HEK293 (cell line): ENCODE measurements at regions not wholly inside any gene's neighbourhood (a gene's known extent, or its start where the extent isn't known, plus 50 kb on each side); places are given as distances from the start of the nearest gene placed in this dataset.
A peak's percentile ranks its signal among the peaks of the same experiment; 100 is the strongest.

ENCODE experiments used
- CTCF ChIA-PET: fragments of 350-600 bp; formaldehyde crosslinking; extraction: SDS; loops from one replicate; lab custom pipeline; 2021; ENCODE audit warnings: antibody characterized with exemption; lab: Yijun Ruan, JAX
- POLR2A ChIA-PET: fragments of 300-600 bp; formaldehyde crosslinking; extraction: SDS; loops from one replicate; lab custom pipeline; 2020; ENCODE audit warnings: antibody characterized with exemption, inconsistent platforms; lab: Yijun Ruan, JAX
- H3K27ac ChIP-seq: fragments of 200-500 bp; sonication (Bioruptor generic); 2 replicates; pipeline ENCODE4 v1.5.1; 2014; ENCODE audit warnings: low read depth, low read length, control low read depth, inconsistent platforms; ENCODE audit errors: extremely low read depth
- H3K36me3 ChIP-seq, 2 experiments: fragments of 200-500 bp in 1 of 2; sonication (Bioruptor generic) in 1 of 2; 1 replicate in 1 of 2; 2 replicates in 1 of 2; pipeline ENCODE4 v1.5.1; 2014 to 2017; ENCODE audit warnings: inconsistent platforms in 2 of 2, low read length in 2 of 2; ENCODE audit not compliant: control insufficient read depth in 2 of 2, insufficient read depth in 1 of 2
- H3K4me1 ChIP-seq: fragments of 200-500 bp; sonication (Bioruptor generic); 2 replicates; pipeline ENCODE4 v1.5.1; 2014; ENCODE audit warnings: mild to moderate bottlenecking, low read length, inconsistent platforms; ENCODE audit not compliant: control insufficient read depth, insufficient read depth
- H3K4me3 ChIP-seq: 2 replicates; pipeline ENCODE4 v1.5.1; 2011; ENCODE audit warnings: low read depth, mild to moderate bottlenecking, control low read depth, low read length, moderate library complexity
- H3K9me3 ChIP-seq: fragments of 200-500 bp; sonication (Bioruptor generic); 2 replicates; pipeline ENCODE4 v1.5.1; 2014; ENCODE audit warnings: low read depth, low read length, inconsistent platforms; ENCODE audit not compliant: control insufficient read depth, insufficient read depth
- CTCF ChIP-seq: fragments of 450-650 bp; formaldehyde crosslinking; IDR thresholded peaks from 2 replicates; pipeline ENCODE4 v1.5.1; 2016; ENCODE audit warnings: missing biosample characterization, missing genetic modification characterization
- GLIS2 ChIP-seq: fragments of 450-650 bp; formaldehyde crosslinking; IDR thresholded peaks from 2 replicates; pipeline ENCODE4 v1.5.1; 2016; ENCODE audit warnings: missing biosample characterization, missing genetic modification characterization
- HOXD13 ChIP-seq: sonication (generic); formaldehyde crosslinking; IDR thresholded peaks from 2 replicates; pipeline ENCODE4 v1.8.0; 2022; ENCODE audit warnings: missing genetic modification reagents, borderline replicate concordance
- INSM2 ChIP-seq: fragments of 450-650 bp; formaldehyde crosslinking; IDR thresholded peaks from 2 replicates; pipeline ENCODE4 v1.5.1; 2016; ENCODE audit warnings: missing biosample characterization, missing genetic modification characterization
- KLF8 ChIP-seq: fragments of 450-650 bp; formaldehyde crosslinking; IDR thresholded peaks from 2 replicates; pipeline ENCODE4 v1.5.1; 2016; ENCODE audit warnings: missing biosample characterization, missing genetic modification characterization
- KLF9 ChIP-seq: fragments of 450-650 bp; formaldehyde crosslinking; IDR thresholded peaks from 2 replicates; pipeline ENCODE4 v1.5.1; 2016; ENCODE audit warnings: missing biosample characterization, missing genetic modification characterization, low read depth
- REST ChIP-seq: fragments of 450-650 bp; formaldehyde crosslinking; IDR thresholded peaks from 2 replicates; pipeline ENCODE4 v1.5.1; 2016; ENCODE audit warnings: missing biosample characterization, missing genetic modification characterization
- ZEB2 ChIP-seq: fragments of 450-650 bp; formaldehyde crosslinking; IDR thresholded peaks from 2 replicates; pipeline ENCODE4 v1.5.1; 2016; ENCODE audit warnings: missing biosample characterization, missing genetic modification characterization
- ZFP37 ChIP-seq: fragments of 450-650 bp; formaldehyde crosslinking; IDR thresholded peaks from 2 replicates; pipeline ENCODE4 v1.5.1; 2016; ENCODE audit warnings: missing biosample characterization, missing genetic modification characterization
- ZFP41 ChIP-seq: fragments of 450-650 bp; formaldehyde crosslinking; IDR thresholded peaks from 2 replicates; pipeline ENCODE4 v1.5.1; 2016; ENCODE audit warnings: missing biosample characterization, missing genetic modification characterization, borderline replicate concordance
- ZFP69B ChIP-seq: fragments of 450-650 bp; formaldehyde crosslinking; IDR thresholded peaks from 2 replicates; pipeline ENCODE4 v1.5.1; 2016; ENCODE audit warnings: missing biosample characterization, missing genetic modification characterization
- ZNF133 ChIP-seq: fragments of 450-650 bp; formaldehyde crosslinking; IDR thresholded peaks from 2 replicates; pipeline ENCODE4 v1.5.1; 2016; ENCODE audit warnings: missing biosample characterization, missing genetic modification characterization
- ZNF138 ChIP-seq: fragments of 450-650 bp; formaldehyde crosslinking; IDR thresholded peaks from 2 replicates; pipeline ENCODE4 v1.5.1; 2016; ENCODE audit warnings: missing biosample characterization, missing genetic modification characterization, borderline replicate concordance
- ZNF146 ChIP-seq: fragments of 450-650 bp; formaldehyde crosslinking; IDR thresholded peaks from 2 replicates; pipeline ENCODE4 v1.5.1; 2016; ENCODE audit warnings: missing biosample characterization, missing genetic modification characterization
- ZNF211 ChIP-seq: fragments of 450-650 bp; formaldehyde crosslinking; IDR thresholded peaks from 2 replicates; pipeline ENCODE4 v1.5.1; 2016; ENCODE audit warnings: low read depth, missing biosample characterization, missing genetic modification characterization
- ZNF221 ChIP-seq: fragments of 450-650 bp; formaldehyde crosslinking; IDR thresholded peaks from 2 replicates; pipeline ENCODE4 v1.5.1; 2017; ENCODE audit warnings: missing biosample characterization, missing genetic modification characterization, borderline replicate concordance
- ZNF366 ChIP-seq: fragments of 450-650 bp; formaldehyde crosslinking; conservative IDR thresholded peaks from 2 replicates; pipeline ENCODE4 v1.5.1; 2016; ENCODE audit warnings: missing biosample characterization, missing genetic modification characterization
- ZNF423 ChIP-seq: fragments of 450-650 bp; formaldehyde crosslinking; IDR thresholded peaks from 2 replicates; pipeline ENCODE4 v1.5.1; 2016; ENCODE audit warnings: missing biosample characterization, missing genetic modification characterization
- ZNF449 ChIP-seq: fragments of 450-650 bp; formaldehyde crosslinking; IDR thresholded peaks from 2 replicates; pipeline ENCODE4 v1.5.1; 2017; ENCODE audit warnings: missing biosample characterization, mild to moderate bottlenecking, missing genetic modification characterization, moderate library complexity
- ZNF529 ChIP-seq: fragments of 450-650 bp; formaldehyde crosslinking; IDR thresholded peaks from 2 replicates; pipeline ENCODE4 v1.5.1; 2017; ENCODE audit warnings: missing genetic modification characterization, missing biosample characterization; ENCODE audit not compliant: insufficient replicate concordance
- ZNF571 ChIP-seq: fragments of 450-650 bp; formaldehyde crosslinking; IDR thresholded peaks from 2 replicates; pipeline ENCODE4 v1.5.0; 2017; ENCODE audit warnings: missing biosample characterization, missing genetic modification characterization
- ZNF610 ChIP-seq: fragments of 450-650 bp; formaldehyde crosslinking; IDR thresholded peaks from 2 replicates; pipeline ENCODE4 v1.5.1; 2016; ENCODE audit warnings: missing biosample characterization, missing genetic modification characterization, borderline replicate concordance
- ZNF654 ChIP-seq: fragments of 450-650 bp; formaldehyde crosslinking; IDR thresholded peaks from 2 replicates; pipeline ENCODE4 v1.5.1; 2016; ENCODE audit warnings: low read depth, missing biosample characterization, missing genetic modification characterization
- ZNF660 ChIP-seq: fragments of 450-650 bp; IDR thresholded peaks from 2 replicates; pipeline ENCODE4 v1.5.1; 2018; ENCODE audit warnings: missing biosample characterization, mild to moderate bottlenecking, missing genetic modification characterization
- ZNF701 ChIP-seq: fragments of 450-650 bp; formaldehyde crosslinking; IDR thresholded peaks from 2 replicates; pipeline ENCODE4 v1.5.1; 2016; ENCODE audit warnings: missing biosample characterization, missing genetic modification characterization
- ZSCAN30 ChIP-seq: fragments of 450-650 bp; IDR thresholded peaks from 2 replicates; pipeline ENCODE4 v1.5.1; 2018; ENCODE audit warnings: missing biosample characterization, mild to moderate bottlenecking, missing genetic modification characterization, moderate library complexity

GRCh38 chr11:26271666-26272065 is 60.3 kb upstream of the ANO3 start:
- Histone ChIP-seq H3K27ac (no peak overlapping the region), H3K4me1 (no peaks in the 10 kb centered on the region), H3K36me3 (no peaks in the 10 kb centered on the region), H3K9me3 (no peaks in the 10 kb centered on the region), H3K4me3 (no peak overlapping the region)
- POLR2A ChIA-PET: no interaction called here
- TF ChIP-seq ZFP37 (no peak), ZNF449 (tag by site-specific recombination) (no peak), ZNF211 (tag by site-specific recombination) (no peak), ZNF221 (no peak), ZNF529 (tag by site-specific recombination) (no peak), ZNF146 (tag by site-specific recombination) (no peak), KLF9 (tag by site-specific recombination) (no peak), ZNF133 (tag by site-specific recombination) (no peak), INSM2 (tag by site-specific recombination) (no peak), ZEB2 (tag by site-specific recombination) (no peak), ZFP69B (no peak)
- CTCF ChIA-PET: interaction anchor here (0.7 kb wide), 1 partner anchor 762 kb away, joined by 3 read pairs; no protein-coding TSS in a partner anchor

GRCh38 chr11:26276798-26277424 is 55.0 kb upstream of the ANO3 start:
- Histone ChIP-seq H3K9me3 (no peaks in the 10 kb centered on the region), H3K4me3 (no peak overlapping the region), H3K27ac (no peak overlapping the region), H3K4me1 (no peaks in the 10 kb centered on the region), H3K36me3 (no peaks in the 10 kb centered on the region)
- TF ChIP-seq ZNF571 (tag by site-specific recombination): no peak
- no peak for TF ChIP-seq ZSCAN30 (tag by site-specific recombination)
- TF ChIP-seq ZFP37: no peak
- no peak for TF ChIP-seq ZFP41 (tag by site-specific recombination)
- 0 out of 2 replicates have a peak, but pooled peaks have one; percentile 28 for TF ChIP-seq CTCF (tag by site-specific recombination)
- no peak for TF ChIP-seq GLIS2 (tag by site-specific recombination)
- TF ChIP-seq ZNF654 (tag by site-specific recombination): peak; percentile 77
- TF ChIP-seq KLF8 (tag by site-specific recombination): no peak
- TF ChIP-seq REST (tag by site-specific recombination): no peak
- TF ChIP-seq ZNF366: no peak
- no peak for TF ChIP-seq ZNF423 (tag by site-specific recombination)
- TF ChIP-seq ZNF138 (tag by site-specific recombination): no peak
- no peak for TF ChIP-seq ZNF701
- TF ChIP-seq HOXD13 (CRISPR knock-in tag): no peak
- TF ChIP-seq ZNF660 (tag by site-specific recombination): peak; percentile 34; the same call in 1 of the 2 replicates
- TF ChIP-seq ZNF610 (tag by site-specific recombination): no peak
- ChIA-PET POLR2A (no interaction called here), CTCF (interaction anchor here (0.6 kb wide), 2 partner anchors 293 to 295 kb away, joined by 3 to 7 read pairs; no protein-coding TSS in a partner anchor)
